KBM-7 (cell line): ENCODE measurements at regions not wholly inside any gene's neighbourhood (a gene's known extent, or its start where the extent isn't known, plus 50 kb on each side); places are given as distances from the start of the nearest gene placed in this dataset.

Experiments
- DNase-seq: peaks from one replicate; pipeline ENCODE4 v3.0.0-alpha.2; 2015
- in situ Hi-C: fragments of 300-500 bp; cut with MboI; formaldehyde crosslinking; loops from 2 replicates; pipeline ENCODE4 v1.14.3; 2020; ENCODE audit warnings: low sequenced_read_pairs, low pct_unique_long_range_greater_than_20kb, mixed read lengths

DNA sequence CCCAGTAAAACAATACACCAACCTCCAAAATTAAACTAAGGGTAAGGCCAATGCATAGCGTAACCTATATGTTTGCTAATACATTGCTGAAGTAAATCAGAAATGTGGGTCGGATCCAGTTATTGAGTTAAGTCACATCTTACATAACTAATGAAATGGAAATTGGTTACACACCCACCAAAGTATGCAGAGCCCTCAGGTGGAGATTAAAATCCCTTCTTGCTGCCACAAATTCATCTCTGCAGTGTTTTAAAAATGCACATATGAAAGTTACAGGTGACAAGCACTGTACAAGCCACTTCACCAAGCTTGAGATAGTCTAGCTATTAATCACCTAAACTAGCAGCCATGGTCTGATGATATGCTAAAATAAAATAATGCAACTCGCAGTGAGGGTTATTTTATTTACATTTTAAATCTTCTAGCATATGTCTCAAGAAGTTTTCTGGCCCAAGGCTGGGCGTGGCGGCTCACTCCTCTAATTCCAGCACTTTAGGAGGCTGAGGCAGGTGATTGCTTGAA lies 130.6 kb downstream of the AQP9 start:
- no peak for DNase-seq
- in situ Hi-C loops, result no loop called here

DNA sequence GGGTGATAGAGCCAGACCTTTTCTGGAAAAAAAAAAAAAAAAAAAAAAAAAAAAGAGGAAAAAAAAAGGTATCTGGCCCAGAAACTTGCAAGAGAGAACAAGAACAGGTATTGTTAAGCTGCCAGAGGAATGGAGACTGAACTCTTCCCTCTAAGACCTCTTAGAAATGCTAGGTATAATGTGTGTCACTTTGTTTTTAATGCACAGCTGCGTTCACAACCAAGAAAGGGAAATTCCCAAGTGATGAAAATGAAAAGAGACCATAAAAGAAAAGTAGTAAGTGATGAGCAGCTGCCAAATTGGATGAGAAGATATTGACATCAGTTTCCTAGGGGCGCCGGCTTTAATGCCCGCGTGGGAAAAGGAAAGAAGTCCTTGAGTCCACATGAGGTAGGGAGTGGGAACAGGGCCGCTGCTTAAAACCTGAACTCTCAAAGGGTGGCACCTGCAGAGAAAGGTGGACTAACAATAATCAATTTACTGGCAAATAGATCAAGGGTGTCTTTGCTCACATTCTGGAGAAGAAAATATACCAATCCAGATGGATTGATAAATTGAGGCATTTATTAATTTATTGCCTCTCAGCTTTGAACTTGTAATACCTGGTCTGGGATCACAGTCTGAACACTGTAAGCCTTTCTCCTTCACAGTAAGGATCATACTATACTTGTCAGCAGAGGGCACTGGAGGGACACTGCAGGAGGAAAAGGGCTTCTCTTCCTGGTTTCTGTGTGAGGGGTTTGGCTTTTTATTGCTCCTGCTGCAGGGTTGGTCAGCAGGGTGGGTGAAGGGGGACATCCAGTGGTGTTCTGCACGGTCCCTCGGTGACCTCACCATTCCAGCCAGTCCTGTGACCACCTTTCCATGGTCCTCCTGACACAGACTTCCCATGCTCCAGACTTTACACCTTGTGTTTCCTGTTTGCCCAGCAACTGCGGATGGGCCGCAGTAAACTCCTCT lies 131.6 kb downstream of the AQP9 start:
- peak; percentile 78 for DNase-seq
- in situ Hi-C loops, result no loop called here

DNA sequence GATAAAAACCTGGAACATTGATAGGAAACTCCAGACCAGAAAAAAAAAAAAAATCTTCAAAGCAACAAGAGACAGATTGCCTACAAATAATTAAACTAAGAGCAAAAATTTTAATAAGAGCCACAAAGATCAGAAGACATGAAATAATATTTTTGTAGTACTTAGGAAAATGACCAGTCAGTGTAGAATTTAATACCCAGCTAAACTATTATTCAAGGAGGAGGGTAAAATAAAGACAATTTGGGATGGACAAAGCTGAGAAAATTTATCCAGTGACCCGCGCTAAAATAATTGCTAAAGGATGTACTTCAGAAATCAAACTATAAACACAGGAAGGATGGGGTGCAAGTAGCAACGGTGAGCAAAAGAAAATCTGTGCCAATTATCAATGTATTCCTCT lies 133.2 kb downstream of the AQP9 start:
- DNase-seq, result no peak
- in situ Hi-C loops, result no loop called here

- in situ Hi-C loops, result no loop called here
- no peak for DNase-seq
Observed at GRCh38 chr15:58273104-58273503, 134.9 kb downstream of the AQP9 start.

DNA sequence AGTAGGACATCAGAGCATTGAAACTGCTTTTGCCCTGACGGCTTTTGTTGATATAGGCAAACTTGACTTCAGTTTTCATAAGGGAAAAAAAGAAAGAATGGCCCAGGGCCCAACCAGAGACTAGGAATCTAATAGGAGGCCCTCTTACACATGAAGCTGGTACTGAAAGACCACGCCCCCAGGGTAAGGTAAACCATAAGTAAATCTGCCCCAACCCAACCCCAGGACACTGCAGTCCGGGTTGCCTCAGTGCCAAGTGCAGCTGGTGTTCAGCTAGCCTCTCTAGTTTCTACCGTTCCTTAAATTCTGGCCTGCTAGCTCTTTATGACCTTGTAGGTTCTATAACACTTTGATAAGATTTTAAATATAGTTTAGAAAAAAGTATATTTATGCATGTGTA lies 136.7 kb downstream of the AQP9 start:
- in situ Hi-C loops, result no loop called here
- DNase-seq, result no peak

DNA sequence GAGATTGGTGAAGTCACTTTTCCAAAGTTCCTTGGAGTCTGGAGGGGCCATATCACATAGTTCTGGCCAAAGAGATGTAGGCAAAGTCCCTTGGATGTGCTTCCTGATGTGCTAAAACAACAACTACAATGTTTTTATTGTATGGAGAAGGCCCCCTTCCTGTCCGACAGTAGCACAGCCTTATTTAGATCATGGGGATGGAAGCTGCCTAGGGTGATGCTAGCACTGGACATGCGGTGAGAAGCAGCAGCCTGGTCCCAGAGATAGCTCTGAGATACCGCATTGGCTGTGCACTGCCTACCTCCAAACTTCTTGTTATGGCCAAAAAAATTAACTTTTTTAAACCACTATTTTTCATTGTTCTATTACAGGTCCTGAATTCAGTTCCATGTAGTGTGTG lies 137.6 kb downstream of the AQP9 start:
- DNase-seq, result no peak
- in situ Hi-C loops, result no loop called here

DNA sequence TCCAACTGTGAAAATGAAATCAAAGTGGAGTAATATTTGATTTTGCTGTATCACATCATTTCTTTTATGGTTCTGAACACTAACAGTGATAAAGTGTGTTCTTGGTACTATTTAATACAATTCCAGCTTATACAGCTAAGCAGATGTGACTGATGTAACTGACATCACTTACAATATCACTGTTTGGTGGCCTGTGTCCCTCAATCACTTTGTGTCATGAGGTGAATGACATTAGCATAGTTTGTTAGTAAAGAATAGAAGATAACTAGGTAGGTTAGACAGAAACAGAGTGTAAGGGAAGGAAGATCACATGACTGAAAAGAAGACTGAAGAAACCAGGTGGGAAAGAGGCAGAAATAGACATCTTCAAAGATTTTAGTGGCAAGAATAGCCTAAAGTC lies 138.7 kb downstream of the AQP9 start:
- in situ Hi-C loops, result no loop called here
- no peak for DNase-seq

- in situ Hi-C loops, result no loop called here
- no peak for DNase-seq
Observed at GRCh38 chr15:58277333-58277732, 139.2 kb downstream of the AQP9 start.

- DNase-seq, result no peak
- in situ Hi-C loops, result no loop called here
Observed at GRCh38 chr15:58279106-58279505, 140.9 kb downstream of the AQP9 start.

DNA sequence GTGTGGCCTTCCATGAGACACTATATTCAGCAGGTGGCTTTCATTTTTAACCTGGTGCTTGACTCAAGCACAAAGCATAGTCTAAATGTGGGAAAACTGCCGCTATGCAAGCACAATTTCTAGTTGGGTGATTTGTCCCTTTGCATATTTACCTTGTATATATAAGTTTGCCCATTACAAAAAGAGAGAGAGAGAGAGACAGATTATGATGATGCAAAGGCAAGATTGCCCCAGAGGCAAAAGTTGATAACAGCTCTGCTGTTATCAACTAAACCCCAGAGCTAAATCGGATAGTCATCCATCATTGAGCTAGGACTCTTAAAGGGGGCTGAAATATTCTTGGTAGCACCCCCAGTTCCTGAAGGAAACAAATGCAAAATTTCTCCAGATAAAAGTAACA lies 141.5 kb downstream of the AQP9 start:
- in situ Hi-C loops, result no loop called here
- DNase-seq, result no peak

- in situ Hi-C loops, result no loop called here
- peak; percentile 36 for DNase-seq
Observed at GRCh38 chr15:58282060-58282708, 144.0 kb downstream of the AQP9 start.

DNA sequence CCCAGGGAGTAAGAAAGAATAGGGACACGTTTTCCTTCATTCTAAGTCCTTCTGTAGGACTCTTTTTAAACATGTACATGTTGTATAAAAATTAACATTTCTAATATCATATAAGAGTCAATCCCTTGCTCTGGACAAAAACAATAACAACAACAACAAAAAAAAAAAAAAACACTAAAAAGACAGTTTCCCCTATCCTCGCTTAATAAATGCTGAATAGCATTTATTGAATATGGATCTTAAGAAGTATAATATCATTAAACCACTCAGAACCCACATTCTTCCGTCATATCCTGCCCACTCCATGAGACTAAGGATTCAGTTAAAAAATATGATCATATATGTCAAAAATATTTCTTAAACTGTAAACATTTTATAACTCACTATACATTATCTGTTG lies 145.1 kb downstream of the AQP9 start:
- in situ Hi-C loops, result no loop called here
- DNase-seq, result no peak

DNA sequence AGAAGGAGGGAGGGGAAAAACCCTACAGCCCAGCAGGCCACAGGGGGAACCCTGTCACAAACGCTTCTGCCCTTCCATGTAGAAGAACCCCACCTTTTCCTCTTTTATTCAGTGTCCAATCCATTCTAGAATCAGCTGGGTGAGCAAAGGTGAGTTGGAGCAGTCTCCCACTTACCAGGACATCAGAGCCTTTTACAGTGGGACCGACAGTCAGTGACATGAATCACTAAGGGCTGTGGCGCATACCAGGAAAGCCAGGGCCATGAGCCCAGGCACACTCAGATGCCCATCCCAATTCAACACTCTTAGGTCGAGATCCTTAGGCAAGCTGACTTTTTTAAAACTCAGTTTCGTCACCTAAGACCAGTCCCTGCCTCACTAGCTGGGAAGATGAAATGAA lies 146.1 kb downstream of the AQP9 start:
- in situ Hi-C loops, result no loop called here
- DNase-seq, result no peak

GRCh38 chr15:58285212-58285920 lies 146.4 kb upstream of the LIPC start:
- in situ Hi-C loops, result no loop called here
- no peak for DNase-seq

DNA sequence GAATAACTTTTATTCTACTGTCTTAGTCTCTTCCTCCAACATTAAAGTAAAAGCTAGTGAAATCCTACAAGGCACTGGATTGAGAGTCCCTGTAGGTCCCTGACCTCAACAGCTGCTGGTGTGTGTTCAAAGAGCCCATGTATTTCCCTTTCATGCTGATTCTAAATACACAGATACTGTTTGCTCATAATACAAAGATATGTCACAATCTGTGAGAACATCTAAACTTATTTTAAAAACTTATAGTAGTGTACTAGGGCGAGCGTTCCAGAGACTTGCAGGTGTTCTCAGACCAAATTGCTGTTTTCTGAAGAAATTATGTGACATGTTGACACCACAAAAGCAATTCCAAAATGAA lies 145.9 kb upstream of the LIPC start:
- in situ Hi-C loops, result no loop called here
- no peak for DNase-seq

DNA sequence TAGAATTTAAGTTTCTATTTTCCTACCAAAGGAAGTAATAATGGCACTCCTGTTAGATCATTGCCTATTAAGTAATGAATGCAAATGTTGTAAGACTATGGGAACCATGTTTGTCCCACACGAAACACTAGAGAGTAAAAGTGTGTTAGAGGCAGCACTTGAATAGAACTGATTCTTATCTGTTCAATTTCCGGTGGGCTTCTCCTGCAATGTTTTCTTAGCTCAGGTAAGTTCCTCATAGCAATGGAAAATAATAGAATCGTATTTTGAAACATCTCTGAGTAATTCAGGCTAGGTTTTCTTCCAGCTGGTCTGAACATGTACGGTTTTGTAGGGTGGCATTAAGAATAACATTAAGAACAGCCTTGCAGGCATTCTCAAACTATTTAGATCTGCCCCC lies 145.3 kb upstream of the LIPC start:
- in situ Hi-C loops, result no loop called here
- DNase-seq, result no peak

DNA sequence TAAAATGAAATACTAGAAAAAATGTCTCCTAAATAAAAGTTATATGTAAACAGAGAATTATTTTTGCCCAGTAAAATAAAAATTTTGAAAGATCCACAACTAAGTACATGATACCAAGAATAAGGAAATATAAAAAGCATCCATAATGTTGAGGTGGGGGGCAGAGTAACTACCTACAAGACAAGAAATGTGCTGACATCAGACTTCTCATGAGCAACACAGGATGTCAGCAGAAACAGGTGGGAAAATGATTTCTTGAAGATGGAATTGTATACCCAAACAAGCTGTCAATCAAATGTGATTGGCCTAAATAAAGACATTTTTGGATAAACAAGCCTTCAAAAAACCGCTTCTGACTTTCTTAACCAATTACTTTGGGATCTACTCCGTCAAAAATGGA lies 143.9 kb upstream of the LIPC start:
- in situ Hi-C loops, result no loop called here
- DNase-seq, result no peak

- in situ Hi-C loops, result no loop called here
- no peak for DNase-seq
Observed at GRCh38 chr15:58288592-58288991, 143.2 kb upstream of the LIPC start.

GRCh38 chr15:58291848-58292247 lies 139.9 kb upstream of the LIPC start:
- in situ Hi-C loops, result no loop called here

DNA sequence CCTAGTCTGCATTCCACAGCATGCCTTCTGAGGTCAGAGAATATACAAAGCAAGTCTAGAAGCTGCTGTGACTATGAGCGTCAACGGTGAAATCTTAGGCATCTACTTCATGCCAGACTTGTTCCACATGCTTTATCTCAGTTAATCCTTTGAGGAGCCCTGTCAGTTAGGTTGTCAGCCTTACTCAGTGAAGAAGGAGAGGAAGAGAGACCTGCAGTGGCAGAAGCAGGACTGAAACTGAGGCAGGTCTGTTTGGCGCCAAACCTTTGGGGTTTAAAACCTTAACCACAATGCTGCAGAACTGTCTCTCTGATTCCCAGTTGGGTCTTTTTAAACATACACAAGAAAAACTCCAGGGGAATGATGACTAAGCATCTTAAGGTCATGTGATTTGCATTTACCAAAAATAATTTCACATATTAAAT lies 139.0 kb upstream of the LIPC start:
- in situ Hi-C loops, result no loop called here
- no peak for DNase-seq

More at GRCh38 chr15:58291848-58292247, 139.9 kb upstream of the LIPC start:
- no peak for DNase-seq
